ENCODE measurements at regions not wholly inside any gene's neighbourhood (a gene's known extent, or its start where the extent isn't known, plus 50 kb on each side); places are given as distances from the start of the nearest gene placed in this dataset.
"Not testable (repeated sequence)": the region's sequence is repeated elsewhere in the genome, so short reads cannot be mapped to it uniquely, and the experiment has no call there.

- TF ChIP-seq CTCF (IDR thresholded peaks at IDR 0.05); EP300 (IDR thresholded peaks at IDR 0.05; ENCODE audit: low read depth); POLR2AphosphoS5 (IDR thresholded peaks at IDR 0.05); POLR2A (IDR thresholded peaks at IDR 0.05): not testable (repeated sequence)
Measured at GRCh38 chrX:114472008-114472407, 111.9 kb upstream of the HTR2C start.
